ENCODE measurements at regions not wholly inside any gene's neighbourhood (a gene's known extent, or its start where the extent isn't known, plus 50 kb on each side); places are given as distances from the start of the nearest gene placed in this dataset.

- peaks cover under 1% of the 10 kb centered on the region; the same call in 1 of the 2 replicates for H3K27me3 ChIP-seq (ENCODE audit: insufficient read depth, low read length)
- H3F3A ChIP-seq (ENCODE audit: insufficient read depth, low read length): no peaks in the 10 kb centered on the region
- TF ChIP-seq EZH2 (IDR thresholded peaks at IDR 0.05; ENCODE audit: borderline replicate concordance, low read length) (no peak), CTCF (IDR thresholded peaks at IDR 0.05; ENCODE audit: low read length) (no peak)
- no peaks in the 10 kb centered on the region for H4K20me1 ChIP-seq (ENCODE audit: insufficient read depth, low read length)
- H3K9ac ChIP-seq (ENCODE audit: low read length): no peak overlapping the region
- no peaks in the 10 kb centered on the region for H3K36me3 ChIP-seq (ENCODE audit: insufficient read depth, low read length)
- no peak overlapping the region for H3K27ac ChIP-seq (ENCODE audit: low read depth, low read length, poor library complexity, severe bottlenecking)
- H3K4me2 ChIP-seq (ENCODE audit: low read length): no peak overlapping the region
- no peak overlapping the region for H3K4me3 ChIP-seq (ENCODE audit: low read depth, low read length, poor library complexity, severe bottlenecking)
- H2AFZ ChIP-seq (ENCODE audit: low read length): no peak overlapping the region
- no peaks in the 10 kb centered on the region for H3K79me2 ChIP-seq (ENCODE audit: insufficient read depth, low read length)
- no peaks in the 10 kb centered on the region for H3K9me2 ChIP-seq (ENCODE audit: low read depth, low read length)
- no peaks in the 10 kb centered on the region for H3K9me3 ChIP-seq (ENCODE audit: low read length)
- no peaks in the 10 kb centered on the region for H3K4me1 ChIP-seq (ENCODE audit: insufficient read depth, low read length, severe bottlenecking)
Measured at GRCh38 chr1:227422581-227422980, 104.3 kb upstream of the CDC42BPA start.

GRCh38 chr1:227420147-227420546 lies 101.9 kb upstream of the CDC42BPA start:
- H3K9ac ChIP-seq (ENCODE audit: low read length): no peak overlapping the region
- H3K9me3 ChIP-seq (ENCODE audit: low read length): no peaks in the 10 kb centered on the region
- H2AFZ ChIP-seq (ENCODE audit: low read length): no peak overlapping the region
- TF ChIP-seq CTCF (IDR thresholded peaks at IDR 0.05; ENCODE audit: low read length): no peak
- TF ChIP-seq EZH2 (IDR thresholded peaks at IDR 0.05; ENCODE audit: borderline replicate concordance, low read length): no peak
- no peaks in the 10 kb centered on the region for H3K27me3 ChIP-seq (ENCODE audit: insufficient read depth, low read length)
- no peaks in the 10 kb centered on the region for H3F3A ChIP-seq (ENCODE audit: insufficient read depth, low read length)
- no peak overlapping the region for H3K27ac ChIP-seq (ENCODE audit: low read depth, low read length, poor library complexity, severe bottlenecking)
- H3K4me2 ChIP-seq (ENCODE audit: low read length): no peak overlapping the region
- no peak overlapping the region for H3K4me3 ChIP-seq (ENCODE audit: low read depth, low read length, poor library complexity, severe bottlenecking)
- H3K79me2 ChIP-seq (ENCODE audit: insufficient read depth, low read length): no peaks in the 10 kb centered on the region
- no peaks in the 10 kb centered on the region for H3K4me1 ChIP-seq (ENCODE audit: insufficient read depth, low read length, severe bottlenecking)
- no peaks in the 10 kb centered on the region for H3K9me2 ChIP-seq (ENCODE audit: low read depth, low read length)
- H4K20me1 ChIP-seq (ENCODE audit: insufficient read depth, low read length): no peaks in the 10 kb centered on the region
- H3K36me3 ChIP-seq (ENCODE audit: insufficient read depth, low read length): no peaks in the 10 kb centered on the region

GRCh38 chr1:227417756-227418480 lies 99.6 kb upstream of the CDC42BPA start:
- Histone ChIP-seq H3F3A (ENCODE audit: insufficient read depth, low read length) (no peaks in the 10 kb centered on the region), H3K4me1 (ENCODE audit: insufficient read depth, low read length, severe bottlenecking) (no peaks in the 10 kb centered on the region), H3K9me3 (ENCODE audit: low read length) (no peaks in the 10 kb centered on the region), H3K27ac (ENCODE audit: low read depth, low read length, poor library complexity, severe bottlenecking) (no peak overlapping the region), H3K79me2 (ENCODE audit: insufficient read depth, low read length) (no peaks in the 10 kb centered on the region), H4K20me1 (ENCODE audit: insufficient read depth, low read length) (no peaks in the 10 kb centered on the region), H3K27me3 (ENCODE audit: insufficient read depth, low read length) (no peaks in the 10 kb centered on the region), H3K36me3 (ENCODE audit: insufficient read depth, low read length) (no peaks in the 10 kb centered on the region), H2AFZ (ENCODE audit: low read length) (no peak overlapping the region), H3K9me2 (ENCODE audit: low read depth, low read length) (no peaks in the 10 kb centered on the region), H3K9ac (ENCODE audit: low read length) (no peak overlapping the region), H3K4me2 (ENCODE audit: low read length) (no peak overlapping the region), H3K4me3 (ENCODE audit: low read depth, low read length, poor library complexity, severe bottlenecking) (no peak overlapping the region)
- TF ChIP-seq CTCF (IDR thresholded peaks at IDR 0.05; ENCODE audit: low read length) (no peak), EZH2 (IDR thresholded peaks at IDR 0.05; ENCODE audit: borderline replicate concordance, low read length) (no peak)
